H54 (cell line): ENCODE measurements at regions not wholly inside any gene's neighbourhood (a gene's known extent, or its start where the extent isn't known, plus 50 kb on each side); places are given as distances from the start of the nearest gene placed in this dataset.

Source experiments
- DNase-seq: peaks from one replicate; pipeline ENCODE4 v3.0.0; 2011; ENCODE audit warnings: low spot score, mixed read lengths; ENCODE audit not compliant: insufficient read length
- FAIRE-seq: peaks from 3 replicates; lab custom pipeline; 2011; peaks lifted over from hg19 to GRCh38; lab: Jason Lieb, UNC
- POLR2A ChIP-seq: IDR thresholded peaks from 2 replicates; pipeline ENCODE4 v1.6.1; 2011; ENCODE audit warnings: low read depth, mild to moderate bottlenecking, low read length

DNA sequence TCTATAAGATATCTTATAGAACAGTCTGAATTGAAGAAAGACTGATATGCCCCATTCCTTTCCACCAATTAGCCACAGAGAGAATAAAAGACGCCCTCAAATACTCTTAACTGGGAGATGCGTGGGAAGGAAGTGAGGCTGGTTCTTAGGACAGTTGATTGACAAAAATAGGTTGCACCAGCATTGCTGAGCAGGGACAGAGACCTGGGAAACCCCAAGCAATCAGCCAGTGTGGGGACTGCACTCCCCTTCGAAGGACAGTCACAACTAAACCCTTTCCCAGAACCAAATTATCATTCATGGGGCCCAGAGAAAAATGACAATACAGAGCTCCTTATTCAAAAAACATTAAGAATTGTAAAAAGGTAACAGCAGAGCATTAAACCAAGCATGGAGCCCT, 196.9 kb upstream of the GHITM start:
- TF ChIP-seq POLR2A, result no peak
- FAIRE-seq (no peak), DNase-seq (no peak)

DNA sequence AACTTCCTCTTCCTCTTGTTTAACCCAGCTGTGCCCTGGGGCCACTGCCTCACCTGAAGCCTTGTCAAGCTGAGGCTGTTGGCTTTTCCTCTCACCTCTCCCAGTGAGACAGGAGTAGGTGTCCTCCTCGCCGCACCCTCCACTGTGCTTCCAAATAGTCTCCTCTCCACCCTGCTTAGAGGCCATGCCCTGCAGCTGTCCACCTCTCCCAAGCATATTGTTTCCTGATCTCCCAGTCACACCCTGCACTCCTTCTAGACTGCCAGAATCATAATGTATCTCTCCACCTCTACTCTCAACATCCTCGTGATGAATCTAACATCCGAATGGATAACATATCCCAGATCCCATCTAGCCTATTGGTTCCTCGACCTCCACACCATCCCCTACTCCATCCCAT, 196.3 kb upstream of the GHITM start:
- no peak for TF ChIP-seq POLR2A
- no peak for FAIRE-seq

DNA sequence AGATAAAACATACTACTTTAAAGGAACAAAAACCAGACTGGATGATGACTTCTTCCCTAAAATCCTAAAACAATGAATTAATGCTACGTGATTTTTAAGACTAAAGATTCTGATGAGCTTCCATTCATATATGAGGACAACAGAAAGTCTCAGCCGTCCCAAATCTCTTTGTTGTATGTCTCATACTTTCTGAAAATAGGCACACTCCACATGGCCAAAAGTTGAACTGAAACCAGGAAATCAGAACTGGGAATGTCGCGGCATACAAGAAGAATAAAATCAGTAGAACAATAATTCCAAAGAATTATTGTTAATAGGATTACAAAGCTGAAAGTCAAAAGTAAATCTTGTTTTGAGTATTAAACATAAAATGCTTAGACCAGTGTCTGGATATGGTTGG, 195.4 kb upstream of the GHITM start:
- DNase-seq (no peak), FAIRE-seq (no peak)
- TF ChIP-seq POLR2A, result no peak

More for the DNA sequence above, 196.3 kb upstream of the GHITM start:
- DNase-seq, result no peak

DNA sequence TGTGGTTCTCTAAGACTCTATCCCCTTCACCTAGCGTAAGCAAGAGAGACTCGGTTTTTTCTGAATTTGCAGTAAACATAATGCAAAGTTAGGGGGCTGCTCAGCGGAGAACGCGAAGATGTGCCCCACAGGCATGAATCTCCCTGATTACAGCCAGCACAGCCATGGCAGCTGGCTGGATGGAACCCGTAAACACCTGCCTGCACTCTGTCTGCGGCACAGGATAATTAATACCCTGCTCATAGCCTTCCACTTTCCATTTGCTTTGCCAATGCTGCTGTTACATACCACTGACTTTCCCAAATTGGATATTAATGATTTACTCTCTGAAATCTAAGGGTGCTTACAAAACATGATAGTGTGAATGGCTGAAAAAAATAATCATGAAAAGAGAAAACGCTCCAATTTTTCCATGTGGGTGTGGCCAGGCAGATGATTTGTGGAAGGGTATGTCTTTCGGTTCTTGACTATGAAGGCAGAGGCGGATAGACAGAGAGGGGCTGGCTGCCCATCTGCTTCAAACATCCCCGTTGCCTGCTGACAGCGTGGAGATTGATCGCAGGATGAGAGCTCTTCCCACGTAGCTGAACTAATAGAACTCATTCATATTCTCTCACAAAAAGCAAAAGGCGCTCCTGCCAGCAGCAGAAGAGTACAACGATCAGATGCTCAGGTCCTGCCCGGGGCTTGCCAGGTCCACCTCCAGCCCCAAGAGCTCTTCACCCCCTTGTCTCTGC, 193.2 kb upstream of the GHITM start:
- no peak for DNase-seq
- no peak for TF ChIP-seq POLR2A
- FAIRE-seq, result no peak

DNA sequence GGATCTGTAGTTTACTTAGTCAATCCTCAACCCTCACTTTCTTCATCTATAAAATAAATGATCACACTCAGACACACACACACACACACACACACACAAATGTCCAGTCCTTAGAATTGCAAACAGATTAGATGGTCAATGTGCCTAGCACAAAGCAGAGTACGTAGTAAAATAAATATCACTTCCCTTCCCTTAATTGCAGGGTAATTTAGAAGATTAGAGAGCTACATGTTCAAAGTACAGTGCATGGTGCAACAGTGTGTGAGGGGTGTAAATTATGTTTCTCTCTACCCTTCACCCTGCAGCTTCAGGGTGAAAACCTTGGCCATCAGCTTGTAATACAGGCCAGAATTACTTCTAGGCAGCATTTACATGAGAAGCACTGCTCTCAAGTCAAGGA, 187.0 kb upstream of the GHITM start:
- DNase-seq, result no peak
- FAIRE-seq, result no peak
- TF ChIP-seq POLR2A, result no peak

DNA sequence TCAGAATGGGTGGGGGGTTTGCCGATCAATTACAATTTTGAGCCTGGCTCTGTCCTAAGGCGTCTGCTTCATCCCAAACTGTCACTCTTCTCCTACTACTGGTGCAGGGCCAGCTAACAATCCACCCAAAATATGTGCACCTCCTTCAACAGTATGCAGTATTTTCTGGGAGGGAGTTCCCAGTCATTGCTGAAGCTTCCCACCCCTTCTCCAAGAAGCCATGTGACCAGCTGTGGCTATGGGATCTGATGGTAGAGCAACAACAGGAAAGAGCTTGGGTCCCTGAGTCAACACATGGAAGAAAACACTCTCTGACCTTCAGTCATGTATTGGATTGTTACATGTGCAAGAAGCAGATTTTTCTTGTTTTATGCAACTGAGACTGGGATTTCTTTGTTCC, 185.7 kb upstream of the GHITM start:
- TF ChIP-seq POLR2A, result no peak
- FAIRE-seq, result no peak
- no peak for DNase-seq

DNA sequence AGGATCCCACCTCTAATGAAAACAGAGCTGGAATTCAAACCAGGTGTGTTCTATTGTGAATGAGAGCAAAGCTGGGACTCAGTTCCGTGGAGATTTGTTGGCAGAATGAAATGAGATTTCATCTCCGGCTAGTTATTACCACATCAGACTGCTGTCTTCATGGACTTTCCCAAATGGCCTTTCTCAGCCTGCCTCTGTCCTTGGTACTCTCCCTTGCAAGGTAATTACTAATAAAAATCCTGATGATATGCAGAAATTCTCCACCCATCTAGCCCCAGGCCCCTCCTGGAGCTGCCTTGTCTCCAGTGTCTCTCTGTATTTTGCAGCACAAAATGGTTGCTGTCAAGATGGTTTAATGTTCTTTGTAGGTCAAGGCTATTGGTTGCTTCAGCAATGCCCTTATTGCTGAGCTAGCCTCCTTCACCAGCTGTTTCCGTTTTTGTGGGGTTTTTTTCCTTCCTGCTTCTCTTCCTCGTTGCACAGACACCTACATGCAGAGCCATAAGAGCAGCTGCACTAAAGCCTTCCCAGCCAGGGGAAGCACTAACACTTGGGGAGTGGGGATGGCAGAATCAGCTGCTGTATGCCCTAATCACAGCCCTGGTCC, 185.0 kb upstream of the GHITM start:
- no peak for TF ChIP-seq POLR2A
- DNase-seq (no peak), FAIRE-seq (no peak)

DNA sequence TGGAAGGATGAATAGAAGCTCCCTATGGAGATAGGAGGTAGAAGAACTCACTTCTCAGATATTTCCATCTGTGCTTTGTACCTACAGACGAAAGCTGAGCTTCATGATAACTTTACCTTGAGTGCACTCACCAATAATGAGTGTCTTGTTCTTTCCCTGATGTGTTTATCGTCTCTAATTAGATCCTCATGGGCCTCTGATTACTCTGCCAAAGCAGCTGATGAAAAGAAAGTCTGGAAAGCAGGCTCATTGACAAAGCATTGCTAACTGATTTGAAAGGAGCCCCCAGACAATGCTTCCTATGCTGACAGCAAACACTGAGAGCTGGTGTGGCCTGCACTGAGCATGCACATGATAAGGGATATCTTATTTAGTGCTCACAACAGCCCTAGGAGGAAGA, 183.9 kb upstream of the GHITM start:
- TF ChIP-seq POLR2A, result no peak
- no peak for DNase-seq
- no peak for FAIRE-seq

DNA sequence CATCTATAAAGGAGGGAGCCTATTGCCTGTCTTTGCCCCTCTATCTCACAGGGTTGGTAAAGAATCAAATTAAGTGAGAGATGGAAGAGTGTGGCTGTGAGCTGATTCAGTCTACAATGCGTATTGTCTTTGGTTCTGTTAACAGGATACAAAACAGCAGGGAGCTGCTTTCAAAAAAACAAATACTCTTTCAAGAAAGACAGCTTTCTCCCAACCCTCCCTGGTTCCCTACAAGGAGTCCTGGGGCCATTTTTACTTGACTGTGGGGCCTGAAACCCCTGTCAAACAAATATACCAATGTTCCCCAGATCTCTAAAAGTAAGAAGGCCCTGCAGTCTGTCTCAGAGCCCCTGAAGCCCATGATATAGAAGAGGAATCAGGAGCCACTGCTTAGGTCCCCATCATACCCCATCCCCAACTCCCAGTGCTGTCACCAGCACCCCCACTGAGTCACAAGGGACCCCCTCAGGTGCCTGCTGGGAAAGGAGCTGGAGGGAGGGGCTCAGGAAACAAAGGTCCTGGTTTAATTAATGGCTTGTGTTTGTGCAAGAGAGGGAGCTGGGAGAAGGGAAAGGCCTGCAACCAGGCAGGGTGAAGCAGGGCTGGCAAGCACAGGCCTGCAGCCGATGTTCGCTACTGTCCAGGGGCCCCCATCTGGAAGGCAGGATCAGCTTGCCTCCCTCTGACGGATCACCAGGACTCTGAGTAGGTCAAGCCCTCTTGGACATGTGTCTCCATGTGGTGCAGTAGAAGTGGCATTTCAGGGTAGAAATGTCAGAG, 182.0 kb upstream of the GHITM start:
- FAIRE-seq, result no peak
- DNase-seq, result no peak
- no peak for TF ChIP-seq POLR2A

DNA sequence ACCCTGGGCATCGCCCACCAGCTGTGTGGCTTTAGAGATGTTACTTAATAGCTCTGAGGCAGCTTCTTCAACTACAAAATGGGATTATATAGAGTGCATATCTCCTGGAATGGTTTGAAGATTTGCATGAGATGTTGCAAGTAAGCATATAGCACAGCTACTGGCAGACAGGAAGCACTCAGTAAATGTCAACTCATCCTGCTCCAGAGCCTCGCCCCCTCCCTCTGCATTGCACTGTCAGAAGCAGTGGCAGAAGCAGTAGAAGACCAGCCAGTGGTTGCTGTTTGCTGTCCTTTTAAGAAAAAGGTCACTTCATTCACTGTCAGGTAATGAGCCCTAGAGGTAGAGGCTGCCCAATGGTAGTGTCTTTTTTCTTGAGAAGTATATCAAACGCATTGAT, 180.0 kb upstream of the GHITM start:
- DNase-seq (no peak), FAIRE-seq (no peak)
- no peak for TF ChIP-seq POLR2A

DNA sequence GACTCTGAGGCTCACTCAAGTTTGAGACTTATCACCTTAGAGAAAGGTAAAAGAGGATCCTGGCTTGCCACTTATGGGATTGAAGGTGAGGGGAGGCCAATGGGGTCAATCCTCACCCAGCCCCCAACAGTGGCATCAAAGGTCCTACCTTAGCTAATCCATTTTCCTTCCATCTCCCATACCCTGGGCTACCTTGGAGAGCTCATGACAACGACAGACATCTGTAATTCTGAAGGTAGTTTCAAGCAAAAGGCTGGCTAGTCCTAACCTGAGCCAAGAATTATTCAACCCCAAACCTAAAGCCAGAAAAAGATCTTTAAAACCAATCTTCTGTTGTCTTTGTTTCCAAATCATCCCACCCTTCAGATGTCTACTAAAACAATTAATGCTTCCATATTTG, 179.2 kb upstream of the GHITM start:
- DNase-seq (no peak), FAIRE-seq (no peak)
- TF ChIP-seq POLR2A, result no peak

DNA sequence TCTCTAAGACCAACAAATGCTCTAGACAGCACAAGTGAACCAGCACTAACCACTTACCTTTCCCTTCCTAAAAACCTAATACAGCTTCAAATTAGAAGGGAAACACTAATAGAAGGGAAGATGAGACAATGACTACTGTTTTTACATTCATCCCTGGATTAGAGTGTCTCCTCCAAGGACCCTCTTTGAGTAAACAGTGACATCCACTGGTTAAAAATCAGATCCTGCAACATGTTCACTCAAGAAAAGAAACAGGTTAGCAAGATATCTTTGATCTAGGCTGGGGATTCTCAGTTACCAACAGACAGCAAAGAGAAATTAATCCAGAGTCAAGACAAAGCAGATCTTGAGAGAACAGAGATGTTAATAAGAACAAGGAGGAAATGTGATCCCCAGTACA, 177.7 kb upstream of the GHITM start:
- FAIRE-seq, result no peak
- no peak for DNase-seq
- no peak for TF ChIP-seq POLR2A

DNA sequence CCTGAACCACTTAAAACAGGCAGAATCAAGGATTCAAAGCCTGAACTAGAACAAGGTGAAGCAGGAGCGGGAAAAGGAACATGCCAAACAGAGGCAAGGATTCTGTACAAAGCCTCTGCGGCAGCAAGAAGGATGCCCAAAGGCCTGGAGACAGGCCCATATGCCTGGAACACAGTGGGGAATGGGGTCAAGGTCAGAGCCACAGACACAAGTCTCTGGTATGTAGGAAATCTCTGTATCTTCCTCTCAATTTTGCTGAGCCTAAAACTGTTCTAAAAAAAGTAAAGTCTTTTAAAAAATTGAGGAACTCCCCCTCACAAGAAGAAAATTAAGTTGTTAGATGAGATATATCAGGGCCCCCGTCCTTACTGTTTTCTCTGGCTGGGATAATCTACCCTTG, 175.9 kb upstream of the GHITM start:
- no peak for TF ChIP-seq POLR2A
- DNase-seq (no peak), FAIRE-seq (no peak)

DNA sequence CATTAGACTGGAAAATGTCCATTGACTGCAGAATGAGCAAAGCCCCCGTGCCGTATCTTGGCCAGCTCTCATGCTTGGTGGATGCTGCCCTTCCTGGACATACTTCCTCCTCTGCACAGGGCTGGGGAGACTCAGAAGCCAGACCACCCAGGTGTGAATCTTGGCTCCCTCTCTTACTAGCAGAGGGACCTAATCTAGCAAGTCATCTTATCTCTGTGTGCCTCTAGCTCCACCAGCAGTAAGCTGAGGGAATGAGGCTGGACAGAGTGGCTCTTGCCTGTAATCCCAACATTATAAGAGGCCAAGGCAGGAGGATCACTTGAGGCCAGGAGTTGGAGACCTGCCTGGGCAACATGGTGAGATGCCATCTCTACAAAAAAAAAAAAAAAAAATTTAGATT, 173.8 kb upstream of the GHITM start:
- TF ChIP-seq POLR2A, result no peak
- no peak for FAIRE-seq

More for the DNA sequence above, 173.8 kb upstream of the GHITM start:
- DNase-seq, result no peak
